Upper lobe of right lung (tissue), 1 donor: ENCODE measurements at regions not wholly inside any gene's neighbourhood (a gene's known extent, or its start where the extent isn't known, plus 50 kb on each side); places are given as distances from the start of the nearest gene placed in this dataset.

Experiments
- ATAC-seq: fragments of 200-7000 bp; cut with Tn5 transposase; one replicate; pipeline ENCODE4 v1.9.1; 2020; ENCODE audit warnings: mild to moderate bottlenecking, moderate library complexity
- DNase-seq: peaks from one replicate; pipeline ENCODE4 v3.0.0-alpha.2; 2020
- H3K27ac ChIP-seq: fragments of 200-600 bp; one replicate; pipeline ENCODE4 v1.8.0; 2022
- H3K27me3 ChIP-seq: fragments of 200-600 bp; one replicate; pipeline ENCODE4 v1.8.0; 2022; ENCODE audit warnings: mild to moderate bottlenecking
- H3K36me3 ChIP-seq: fragments of 200-600 bp; one replicate; pipeline ENCODE4 v1.8.0; 2022
- H3K4me1 ChIP-seq: fragments of 200-600 bp; one replicate; pipeline ENCODE4 v1.8.0; 2022
- H3K4me3 ChIP-seq: fragments of 200-600 bp; one replicate; pipeline ENCODE4 v1.8.0; 2022; ENCODE audit warnings: mild to moderate bottlenecking
- H3K9me3 ChIP-seq: fragments of 200-600 bp; one replicate; pipeline ENCODE4 v1.8.0; 2022
- intact Hi-C: fragments of 100-400 bp; cut with DNase I; formaldehyde crosslinking; loops from one replicate; pipeline ENCODE4 v1.11.0; 2022
- TF ChIP-seq, protein P1 (sequence below): fragments of 200-600 bp; IDR thresholded peaks from one replicate; pipeline ENCODE4 v1.8.0; 2022; ENCODE audit warnings: antibody characterized with exemption
- donor health status: DM: no; HTN: yes; CAD: no; lungs with severe emphysema.

DNA sequence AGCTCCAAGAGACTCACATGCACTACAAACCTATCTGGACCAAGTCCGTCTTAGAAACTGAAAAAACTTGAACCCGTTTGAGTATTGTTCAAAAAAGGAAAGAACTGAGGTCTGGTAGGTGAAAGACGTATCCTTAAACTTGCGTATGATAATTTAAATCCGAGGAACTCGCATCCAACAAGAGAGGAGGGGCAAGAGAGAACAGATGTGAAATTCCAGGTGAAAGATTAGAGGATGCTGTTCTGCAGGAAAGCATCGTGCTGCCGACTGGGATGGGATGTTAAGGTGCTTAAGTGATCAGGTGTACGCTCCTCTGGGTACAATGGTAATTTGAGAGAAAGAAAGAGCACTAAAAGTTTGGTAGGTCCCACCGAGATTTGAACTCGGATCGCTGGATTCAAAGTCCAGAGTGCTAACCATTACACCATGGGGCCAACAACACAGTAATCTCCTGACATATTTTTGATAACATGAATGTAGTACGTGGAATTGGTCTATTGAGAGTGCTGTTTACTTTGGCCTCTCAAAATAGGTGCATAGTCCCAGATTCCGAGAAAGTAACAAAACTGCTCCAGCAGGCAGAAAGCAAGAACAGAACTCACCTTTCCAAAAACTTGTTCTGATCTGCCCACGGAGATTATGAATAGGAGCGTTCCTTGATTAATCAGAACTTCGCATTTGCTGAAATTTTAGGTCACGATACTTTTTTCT, 53.5 kb upstream of the BTN3A2 start:
- H3K4me1 ChIP-seq = peaks cover 9% of the 10 kb centered on the region
- peak overlapping the region; percentile 58 for H3K4me3 ChIP-seq
- intact Hi-C loops = no loop called here
- H3K27me3 ChIP-seq = no peaks in the 10 kb centered on the region
- no peaks in the 10 kb centered on the region for H3K36me3 ChIP-seq
- DNase-seq (no peak), ATAC-seq (peak; percentile 85)
- TF ChIP-seq, protein P1, sequence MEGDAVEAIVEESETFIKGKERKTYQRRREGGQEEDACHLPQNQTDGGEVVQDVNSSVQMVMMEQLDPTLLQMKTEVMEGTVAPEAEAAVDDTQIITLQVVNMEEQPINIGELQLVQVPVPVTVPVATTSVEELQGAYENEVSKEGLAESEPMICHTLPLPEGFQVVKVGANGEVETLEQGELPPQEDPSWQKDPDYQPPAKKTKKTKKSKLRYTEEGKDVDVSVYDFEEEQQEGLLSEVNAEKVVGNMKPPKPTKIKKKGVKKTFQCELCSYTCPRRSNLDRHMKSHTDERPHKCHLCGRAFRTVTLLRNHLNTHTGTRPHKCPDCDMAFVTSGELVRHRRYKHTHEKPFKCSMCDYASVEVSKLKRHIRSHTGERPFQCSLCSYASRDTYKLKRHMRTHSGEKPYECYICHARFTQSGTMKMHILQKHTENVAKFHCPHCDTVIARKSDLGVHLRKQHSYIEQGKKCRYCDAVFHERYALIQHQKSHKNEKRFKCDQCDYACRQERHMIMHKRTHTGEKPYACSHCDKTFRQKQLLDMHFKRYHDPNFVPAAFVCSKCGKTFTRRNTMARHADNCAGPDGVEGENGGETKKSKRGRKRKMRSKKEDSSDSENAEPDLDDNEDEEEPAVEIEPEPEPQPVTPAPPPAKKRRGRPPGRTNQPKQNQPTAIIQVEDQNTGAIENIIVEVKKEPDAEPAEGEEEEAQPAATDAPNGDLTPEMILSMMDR = no peak
- no peaks in the 10 kb centered on the region for H3K9me3 ChIP-seq
- H3K27ac ChIP-seq = peak overlapping the region; percentile 13

DNA sequence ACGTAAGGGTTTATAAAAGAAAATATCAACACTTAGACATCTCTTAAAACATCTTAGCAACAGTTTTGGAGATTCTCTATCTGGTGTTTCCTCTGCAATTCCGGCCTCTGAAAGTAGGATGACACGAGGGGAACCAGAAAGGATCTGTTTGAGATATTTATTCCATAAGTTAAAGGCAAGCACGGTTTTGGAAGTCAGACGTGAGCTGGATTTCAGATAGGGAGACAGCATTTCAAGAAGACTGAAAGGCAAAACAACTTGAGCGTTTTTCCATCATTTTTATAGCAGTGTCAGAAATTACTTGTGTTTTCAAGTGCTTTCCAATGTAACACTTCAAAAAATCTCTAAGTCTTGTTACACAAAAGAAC, 52.9 kb upstream of the BTN3A2 start:
- DNase-seq = no peak
- peak overlapping the region; percentile 58 for H3K4me3 ChIP-seq
- TF ChIP-seq, protein P1 = no peak

DNA sequence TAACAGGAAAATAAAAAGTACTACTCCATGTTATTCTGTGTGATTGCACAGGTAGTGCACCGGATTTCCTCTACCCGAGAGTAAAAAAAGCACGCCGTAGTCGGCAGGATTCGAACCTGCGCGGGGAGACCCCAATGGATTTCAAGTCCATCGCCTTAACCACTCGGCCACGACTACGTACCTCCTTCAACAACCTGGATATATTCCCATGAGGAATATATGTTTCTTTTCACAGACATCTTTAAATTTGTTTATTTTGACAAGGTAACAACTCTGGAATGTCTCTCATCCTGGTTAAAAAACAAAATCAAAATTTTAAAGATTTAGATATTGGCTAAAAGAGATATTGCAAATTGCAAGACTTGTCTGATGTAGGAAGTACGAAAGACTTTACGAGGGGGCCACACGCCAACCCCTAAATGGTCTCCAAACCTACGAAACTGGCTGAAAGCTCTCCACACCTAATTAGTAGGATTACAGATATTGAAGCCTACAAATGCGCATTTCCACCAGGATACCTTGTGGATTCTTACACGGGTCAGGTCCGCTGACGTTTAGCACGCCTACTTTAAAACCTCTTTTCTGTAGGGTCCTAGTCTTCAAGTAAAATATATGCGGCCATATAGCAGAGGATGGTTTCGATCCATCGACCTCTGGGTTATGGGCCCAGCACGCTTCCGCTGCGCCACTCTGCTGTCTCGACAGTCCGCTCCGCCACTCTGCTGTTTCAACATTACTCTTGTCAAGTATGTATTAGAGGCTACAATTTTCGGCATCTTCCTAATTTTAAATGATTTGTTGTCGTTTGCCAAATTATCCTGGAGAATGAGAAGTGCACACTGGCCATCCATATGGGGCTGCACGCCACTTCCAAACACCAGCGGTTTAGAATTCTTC, 52.2 kb upstream of the BTN3A2 start:
- Histone ChIP-seq H3K4me3 (peak overlapping the region; percentile 58), H3K27me3 (peaks cover 8% of the 10 kb centered on the region), H3K9me3 (no peaks in the 10 kb centered on the region), H3K27ac (peak overlapping the region; percentile 14), H3K36me3 (no peaks in the 10 kb centered on the region), H3K4me1 (peaks cover 9% of the 10 kb centered on the region)
- DNase-seq (peak; percentile 76), ATAC-seq (peak; percentile 82)
- TF ChIP-seq, protein P1 = no peak
- intact Hi-C loops = no loop called here

More for the DNA sequence above, 52.9 kb upstream of the BTN3A2 start:
- H3K9me3 ChIP-seq = no peaks in the 10 kb centered on the region
- intact Hi-C loops = no loop called here
- peak overlapping the region; percentile 13 for H3K27ac ChIP-seq
- peaks cover 9% of the 10 kb centered on the region for H3K4me1 ChIP-seq
- ATAC-seq = no peak
- peaks cover under 1% of the 10 kb centered on the region for H3K27me3 ChIP-seq
- no peaks in the 10 kb centered on the region for H3K36me3 ChIP-seq
